Dendritic cell treated with granulocyte-macrophage colony-stimulating factor and Interleukin-4, amounts not matched to agents 40 ng/mL and 50 ng/mL, for 4 days (primary cell): ENCODE measurements at regions not wholly inside any gene's neighbourhood (a gene's known extent, or its start where the extent isn't known, plus 50 kb on each side); places are given as distances from the start of the nearest gene placed in this dataset.

Experiments
- H3K27ac Mint-ChIP-seq: one replicate; pipeline ENCODE4 v1.8.0; 2022; ENCODE audit warnings: mild to moderate bottlenecking, mixed read lengths
- H3K27me3 Mint-ChIP-seq: one replicate; pipeline ENCODE4 v1.8.0; 2022; ENCODE audit warnings: mild to moderate bottlenecking, mixed read lengths
- H3K36me3 Mint-ChIP-seq: one replicate; pipeline ENCODE4 v1.8.0; 2022; ENCODE audit warnings: low read depth, mixed read lengths
- H3K4me1 Mint-ChIP-seq: one replicate; pipeline ENCODE4 v1.8.0; 2022; ENCODE audit warnings: low read depth, mixed read lengths
- H3K4me3 Mint-ChIP-seq: one replicate; pipeline ENCODE4 v1.8.0; 2022; ENCODE audit warnings: mild to moderate bottlenecking, moderate library complexity, mixed read lengths
- H3K9me3 Mint-ChIP-seq: one replicate; pipeline ENCODE4 v1.8.0; 2022; ENCODE audit warnings: mixed read lengths
- intact Hi-C: fragments of 100-400 bp; cut with micrococcal nuclease; formaldehyde crosslinking; loops from one replicate; pipeline ENCODE4 v1.15.0; 2022

- intact Hi-C loops = no loop called here
- Mint-ChIP-seq H3K27me3 (no peaks in the 10 kb centered on the region), H3K9me3 (peaks cover 65% of the 10 kb centered on the region), H3K4me1 (no peaks in the 10 kb centered on the region), H3K36me3 (no peaks in the 10 kb centered on the region), H3K4me3 (no peak overlapping the region), H3K27ac (no peak overlapping the region)
Observed at GRCh38 chr6:148064406-148065134, 278.1 kb upstream of the SASH1 start.

- Mint-ChIP-seq H3K27me3 (no peaks in the 10 kb centered on the region), H3K36me3 (no peaks in the 10 kb centered on the region), H3K4me3 (no peak overlapping the region), H3K9me3 (peaks cover 46% of the 10 kb centered on the region), H3K4me1 (no peaks in the 10 kb centered on the region), H3K27ac (no peak overlapping the region)
- intact Hi-C loops = no loop called here
Observed at GRCh38 chr6:148068437-148069061, 274.1 kb upstream of the SASH1 start.

GRCh38 chr6:148069256-148069655 is 273.4 kb upstream of the SASH1 start:
- H3K9me3 Mint-ChIP-seq = peaks cover 39% of the 10 kb centered on the region
- intact Hi-C loops = no loop called here
- H3K27me3 Mint-ChIP-seq = no peaks in the 10 kb centered on the region
- H3K36me3 Mint-ChIP-seq = no peaks in the 10 kb centered on the region
- no peak overlapping the region for H3K27ac Mint-ChIP-seq
- no peaks in the 10 kb centered on the region for H3K4me1 Mint-ChIP-seq
- H3K4me3 Mint-ChIP-seq = no peak overlapping the region

GRCh38 chr6:148074291-148074690 is 268.3 kb upstream of the SASH1 start:
- Mint-ChIP-seq H3K4me3 (no peak overlapping the region), H3K9me3 (peaks cover 50% of the 10 kb centered on the region), H3K4me1 (no peaks in the 10 kb centered on the region), H3K27ac (no peak overlapping the region), H3K27me3 (no peaks in the 10 kb centered on the region), H3K36me3 (no peaks in the 10 kb centered on the region)
- intact Hi-C loops = no loop called here

- intact Hi-C loops = no loop called here
- Mint-ChIP-seq H3K9me3 (peaks cover 55% of the 10 kb centered on the region), H3K27me3 (no peaks in the 10 kb centered on the region), H3K4me3 (no peak overlapping the region), H3K4me1 (no peaks in the 10 kb centered on the region), H3K27ac (no peak overlapping the region), H3K36me3 (no peaks in the 10 kb centered on the region)
Observed at GRCh38 chr6:148074738-148075137, 267.9 kb upstream of the SASH1 start.

- intact Hi-C loops = no loop called here
- H3K27ac Mint-ChIP-seq = no peak overlapping the region
- H3K4me1 Mint-ChIP-seq = no peaks in the 10 kb centered on the region
- H3K9me3 Mint-ChIP-seq = peaks cover 55% of the 10 kb centered on the region
- H3K4me3 Mint-ChIP-seq = no peak overlapping the region
- no peaks in the 10 kb centered on the region for H3K36me3 Mint-ChIP-seq
- H3K27me3 Mint-ChIP-seq = no peaks in the 10 kb centered on the region
Observed at GRCh38 chr6:148075352-148075751, 267.3 kb upstream of the SASH1 start.

- H3K27me3 Mint-ChIP-seq = no peaks in the 10 kb centered on the region
- peaks cover 55% of the 10 kb centered on the region for H3K9me3 Mint-ChIP-seq
- H3K4me3 Mint-ChIP-seq = no peak overlapping the region
- no peaks in the 10 kb centered on the region for H3K36me3 Mint-ChIP-seq
- H3K4me1 Mint-ChIP-seq = no peaks in the 10 kb centered on the region
- no peak overlapping the region for H3K27ac Mint-ChIP-seq
- intact Hi-C loops = no loop called here
Observed at GRCh38 chr6:148076051-148076450, 266.6 kb upstream of the SASH1 start.

GRCh38 chr6:148080315-148080714 is 262.3 kb upstream of the SASH1 start:
- Mint-ChIP-seq H3K27ac (no peak overlapping the region), H3K27me3 (no peaks in the 10 kb centered on the region), H3K36me3 (no peaks in the 10 kb centered on the region), H3K4me3 (no peak overlapping the region), H3K9me3 (peaks cover 32% of the 10 kb centered on the region), H3K4me1 (no peaks in the 10 kb centered on the region)
- intact Hi-C loops = no loop called here

GRCh38 chr6:148081076-148081475 is 261.6 kb upstream of the SASH1 start:
- intact Hi-C loops = no loop called here
- no peaks in the 10 kb centered on the region for H3K4me1 Mint-ChIP-seq
- no peaks in the 10 kb centered on the region for H3K36me3 Mint-ChIP-seq
- no peak overlapping the region for H3K4me3 Mint-ChIP-seq
- H3K27ac Mint-ChIP-seq = no peak overlapping the region
- peaks cover 24% of the 10 kb centered on the region for H3K9me3 Mint-ChIP-seq
- H3K27me3 Mint-ChIP-seq = no peaks in the 10 kb centered on the region

GRCh38 chr6:148082044-148082443 is 260.6 kb upstream of the SASH1 start:
- no peaks in the 10 kb centered on the region for H3K27me3 Mint-ChIP-seq

GRCh38 chr6:148082696-148083095 is 259.9 kb upstream of the SASH1 start:
- H3K27me3 Mint-ChIP-seq = no peaks in the 10 kb centered on the region
- intact Hi-C loops = no loop called here
- no peaks in the 10 kb centered on the region for H3K36me3 Mint-ChIP-seq
- no peak overlapping the region for H3K27ac Mint-ChIP-seq
- H3K4me1 Mint-ChIP-seq = no peaks in the 10 kb centered on the region
- H3K9me3 Mint-ChIP-seq = peaks cover 10% of the 10 kb centered on the region
- H3K4me3 Mint-ChIP-seq = no peak overlapping the region

More at GRCh38 chr6:148082044-148082443, 260.6 kb upstream of the SASH1 start:
- peaks cover 14% of the 10 kb centered on the region for H3K9me3 Mint-ChIP-seq
- no peaks in the 10 kb centered on the region for H3K4me1 Mint-ChIP-seq
- H3K27ac Mint-ChIP-seq = no peak overlapping the region
- H3K36me3 Mint-ChIP-seq = no peaks in the 10 kb centered on the region
- no peak overlapping the region for H3K4me3 Mint-ChIP-seq
- intact Hi-C loops = no loop called here

- intact Hi-C loops = no loop called here
- Mint-ChIP-seq H3K27ac (no peak overlapping the region), H3K36me3 (no peaks in the 10 kb centered on the region), H3K9me3 (peaks cover 17% of the 10 kb centered on the region), H3K27me3 (no peaks in the 10 kb centered on the region), H3K4me3 (no peak overlapping the region), H3K4me1 (no peaks in the 10 kb centered on the region)
Observed at GRCh38 chr6:148085631-148086331, 256.9 kb upstream of the SASH1 start.

- H3K27ac Mint-ChIP-seq = no peak overlapping the region
- H3K9me3 Mint-ChIP-seq = peaks cover 23% of the 10 kb centered on the region
- intact Hi-C loops = no loop called here
Observed at GRCh38 chr6:148086386-148086785, 256.3 kb upstream of the SASH1 start.

GRCh38 chr6:148086843-148087242 is 255.8 kb upstream of the SASH1 start:
- H3K4me1 Mint-ChIP-seq = no peaks in the 10 kb centered on the region
- no peaks in the 10 kb centered on the region for H3K27me3 Mint-ChIP-seq
- H3K36me3 Mint-ChIP-seq = no peaks in the 10 kb centered on the region
- H3K4me3 Mint-ChIP-seq = no peak overlapping the region
- intact Hi-C loops = no loop called here
- no peak overlapping the region for H3K27ac Mint-ChIP-seq
- peaks cover 24% of the 10 kb centered on the region for H3K9me3 Mint-ChIP-seq

More at GRCh38 chr6:148086386-148086785, 256.3 kb upstream of the SASH1 start:
- H3K36me3 Mint-ChIP-seq = no peaks in the 10 kb centered on the region
- no peaks in the 10 kb centered on the region for H3K4me1 Mint-ChIP-seq
- no peaks in the 10 kb centered on the region for H3K27me3 Mint-ChIP-seq
- no peak overlapping the region for H3K4me3 Mint-ChIP-seq
